Tibial nerve (tissue), 4 donors: ENCODE measurements at regions not wholly inside any gene's neighbourhood (a gene's known extent, or its start where the extent isn't known, plus 50 kb on each side); places are given as distances from the start of the nearest gene placed in this dataset.

Source experiments
- DNase-seq, 2 donors: peaks; one replicate each; pipeline ENCODE4 v3.0.0-alpha.2; 2019; ENCODE audit warnings: low spot score in 2 of 2
- H3K27ac ChIP-seq, 4 donors: fragments of 200-600 bp; sonication (generic) in 3 of 4; one replicate each; pipeline ENCODE4 v1.5.1; 2017 to 2019; ENCODE audit warnings: mild to moderate bottlenecking in 1 of 4
- H3K27me3 ChIP-seq, 2 donors: fragments of 200-600 bp; sonication (generic) in 1 of 2; one replicate each; pipeline versions ENCODE4 v1.5.1 to v1.6.0; 2017 to 2019
- H3K36me3 ChIP-seq, 3 donors: fragments of 200-600 bp; sonication (generic); one replicate each; pipeline ENCODE4 v1.5.1; 2018 to 2019
- H3K4me1 ChIP-seq, 4 donors: fragments of 200-600 bp; sonication (generic) in 3 of 4; one replicate each; pipeline ENCODE4 v1.5.1; 2017 to 2019
- H3K4me3 ChIP-seq, 4 donors: fragments of 200-600 bp; sonication (generic) in 3 of 4; one replicate each; pipeline ENCODE4 v1.5.1; 2017 to 2019; ENCODE audit warnings: mild to moderate bottlenecking in 1 of 4, moderate library complexity in 1 of 4
- H3K9me3 ChIP-seq, 4 donors: fragments of 200-600 bp; sonication (generic) in 3 of 4; one replicate each; pipeline ENCODE4 v1.5.1; 2017 to 2019
- CTCF ChIP-seq, 5 experiments: fragments of 200-600 bp in 3 of 5; fragments of 450-650 bp in 2 of 5; sonication (generic) in 3 of 5; IDR thresholded peaks; one replicate each; pipeline ENCODE4 v1.5.1; 2016 to 2019; ENCODE audit warnings: antibody characterized with exemption in 5 of 5, mild to moderate bottlenecking in 3 of 5, moderate library complexity in 2 of 5
- EP300 ChIP-seq, 2 donors: sonication (generic); formaldehyde crosslinking; IDR thresholded peaks; one replicate each; pipeline ENCODE4 v1.6.1; 2017; ENCODE audit warnings: antibody characterized with exemption in 2 of 2, mild to moderate bottlenecking in 1 of 2
- POLR2A ChIP-seq, 2 donors: fragments of 450-650 bp; IDR thresholded peaks; one replicate each; pipeline ENCODE4 v1.6.1; 2017; ENCODE audit warnings: antibody characterized with exemption in 2 of 2, mild to moderate bottlenecking in 2 of 2, moderate library complexity in 2 of 2
- WGBS, 2 donors: methylation state at CpG; one replicate each; pipeline ENCODE4 v1.1.5; 2018; 5-methylcytosine and 5-hydroxymethylcytosine counted together

GRCh38 chr14:34204774-34205173 lies 253.9 kb upstream of the EGLN3 start:
- Histone ChIP-seq H3K9me3 (no peaks in the 10 kb centered on the region), H3K4me3 (no peak overlapping the region), H3K4me1 (peaks cover 0 to 4% (median 0%) of the 10 kb centered on the region in 4 donors), H3K36me3 (no peaks in the 10 kb centered on the region), H3K27me3 (peaks cover 0 to 6% of the 10 kb centered on the region in 2 donors), H3K27ac (no peak overlapping the region)
- no peak for DNase-seq
- TF ChIP-seq EP300 (IDR thresholded peaks at IDR 0.05), result no peak
- 94% methylated on average over 4 of the region's 4 CpGs for WGBS, 2 donors

- 36 to 48% methylated on average over 4 of the region's 4 CpGs for WGBS, 2 donors
- H3K27me3 ChIP-seq, result peaks cover 0 to 6% of the 10 kb centered on the region in 2 donors
- H3K4me3 ChIP-seq, result no peak overlapping the region
- H3K36me3 ChIP-seq, result no peaks in the 10 kb centered on the region
- no peak for DNase-seq
- no peak overlapping the region for H3K27ac ChIP-seq
- H3K9me3 ChIP-seq, result no peaks in the 10 kb centered on the region
- H3K4me1 ChIP-seq, result peaks cover 0 to 4% (median 0%) of the 10 kb centered on the region in 4 donors
- no peak for TF ChIP-seq EP300 (IDR thresholded peaks at IDR 0.05)
- no peak for TF ChIP-seq POLR2A (IDR thresholded peaks at IDR 0.05)
- no peak for TF ChIP-seq CTCF (IDR thresholded peaks at IDR 0.05)
These were observed 252.4 kb upstream of the EGLN3 start for GRCh38 chr14:34203251-34203722.

GRCh38 chr14:34201909-34202637 lies 251.2 kb upstream of the EGLN3 start:
- TF ChIP-seq EP300 (IDR thresholded peaks at IDR 0.05) (no peak), CTCF (IDR thresholded peaks at IDR 0.05) (no peak), POLR2A (IDR thresholded peaks at IDR 0.05) (no peak)
- WGBS, 2 donors, result 72 to 81% methylated on average over 3 of the region's 3 CpGs

GRCh38 chr14:34199585-34199984 lies 248.7 kb upstream of the EGLN3 start:
- TF ChIP-seq CTCF (IDR thresholded peaks at IDR 0.05) (no peak), POLR2A (IDR thresholded peaks at IDR 0.05) (no peak), EP300 (IDR thresholded peaks at IDR 0.05) (no peak)
- Histone ChIP-seq H3K27me3 (no peaks in the 10 kb centered on the region), H3K9me3 (no peaks in the 10 kb centered on the region), H3K4me3 (no peak overlapping the region), H3K4me1 (peaks cover 0 to 4% (median 0%) of the 10 kb centered on the region in 4 donors), H3K36me3 (no peaks in the 10 kb centered on the region), H3K27ac (no peak overlapping the region)
- no peak for DNase-seq
- WGBS, 2 donors, result 70 to 77% methylated on average over 4 of the region's 4 CpGs

More at GRCh38 chr14:34201909-34202637, 251.2 kb upstream of the EGLN3 start:
- H3K4me3 ChIP-seq, result no peak overlapping the region
- no peaks in the 10 kb centered on the region for H3K36me3 ChIP-seq
- H3K27ac ChIP-seq, result no peak overlapping the region
- H3K27me3 ChIP-seq, result no peaks in the 10 kb centered on the region
- H3K4me1 ChIP-seq, result peaks cover 0 to 4% (median 0%) of the 10 kb centered on the region in 4 donors
- no peaks in the 10 kb centered on the region for H3K9me3 ChIP-seq
- no peak for DNase-seq

GRCh38 chr14:34198096-34198495 lies 247.2 kb upstream of the EGLN3 start:
- Histone ChIP-seq H3K27me3 (no peaks in the 10 kb centered on the region), H3K4me3 (no peak overlapping the region), H3K36me3 (no peaks in the 10 kb centered on the region), H3K9me3 (no peaks in the 10 kb centered on the region), H3K4me1 (peaks cover 0 to under 1% (median 0%) of the 10 kb centered on the region in 4 donors), H3K27ac (no peak overlapping the region)
- no peak for TF ChIP-seq CTCF (IDR thresholded peaks at IDR 0.05)
- TF ChIP-seq EP300 (IDR thresholded peaks at IDR 0.05), result no peak
- TF ChIP-seq POLR2A (IDR thresholded peaks at IDR 0.05), result no peak
- 88 to 90% methylated on average over 4 of the region's 4 CpGs for WGBS, 2 donors
- DNase-seq, result no peak
